H1 (cell line): ENCODE measurements at regions not wholly inside any gene's neighbourhood (a gene's known extent, or its start where the extent isn't known, plus 50 kb on each side); places are given as distances from the start of the nearest gene placed in this dataset.
A peak's percentile ranks its signal among the peaks of the same experiment; 100 is the strongest.

Experiments used
- CTCF ChIA-PET: fragments of 300-600 bp; sonication (Branson Sonifier 250); formaldehyde crosslinking; loops from one replicate; lab custom pipeline; 2021; ENCODE audit not compliant: partially characterized antibody; lab: Charles Lee
- POLR2A ChIA-PET: fragments of 300-600 bp; sonication (Branson Sonifier 250); formaldehyde crosslinking; loops from one replicate; lab custom pipeline; 2021; ENCODE audit warnings: inconsistent platforms; ENCODE audit not compliant: partially characterized antibody; lab: Charles Lee
- DNase-seq, 2 experiments: peaks; one replicate each; pipeline versions ENCODE4 v3.0.0 to v3.0.0-alpha.2; 2010 to 2022; ENCODE audit warnings: low spot score in 2 of 2, low read depth in 1 of 2, mixed read lengths in 1 of 2
- FAIRE-seq: peaks from 2 replicates; lab custom pipeline; 2011; peaks lifted over from hg19 to GRCh38; lab: Jason Lieb, UNC
- H2AFZ ChIP-seq: 2 replicates; pipeline ENCODE4 v1.8.1; 2012; ENCODE audit warnings: low read length, inconsistent platforms
- H2AK5ac ChIP-seq: 2 replicates; pipeline ENCODE4 v1.6.1; 2013; ENCODE audit warnings: low read depth, low read length
- H2BK120ac ChIP-seq: replicated peaks from 2 replicates; pipeline ENCODE3; 2013; ENCODE audit warnings: low read depth, low read length, inconsistent platforms
- H2BK12ac ChIP-seq: 2 replicates; pipeline ENCODE4 v1.6.1; 2013; ENCODE audit warnings: low read depth, low read length
- H2BK15ac ChIP-seq: 2 replicates; pipeline ENCODE4 v1.6.1; 2013; ENCODE audit warnings: low read length
- H2BK20ac ChIP-seq: 2 replicates; pipeline ENCODE4 v1.6.1; 2013; ENCODE audit warnings: low read length
- H2BK5ac ChIP-seq: 2 replicates; pipeline ENCODE4 v1.6.1; 2013; ENCODE audit warnings: low read depth, low read length
- H3K14ac ChIP-seq: 2 replicates; pipeline ENCODE4 v1.6.1; 2013; ENCODE audit warnings: inconsistent platforms; ENCODE audit not compliant: insufficient read length
- H3K18ac ChIP-seq: 2 replicates; pipeline ENCODE4 v1.6.1; 2013; ENCODE audit warnings: low read length; ENCODE audit errors: extremely low read depth
- H3K23ac ChIP-seq: 2 replicates; pipeline ENCODE4 v1.6.1; 2013; ENCODE audit warnings: inconsistent platforms; ENCODE audit not compliant: insufficient read length
- H3K23me2 ChIP-seq: 2 replicates; pipeline ENCODE4 v1.6.1; 2013; ENCODE audit warnings: low read depth, low read length
- H3K27ac ChIP-seq: 2 replicates; pipeline ENCODE4 v1.6.1; 2011; ENCODE audit warnings: low read depth, low read length, inconsistent platforms
- H3K27me3 ChIP-seq, 4 experiments: replicated peaks in 1 of 4; 1 replicate in 1 of 4; 2 replicates in 3 of 4; pipeline versions ENCODE4 v1.6.1 to v1.8.1; 2011 to 2013; ENCODE audit warnings: low read length in 3 of 4, mild to moderate bottlenecking in 3 of 4, inconsistent platforms in 2 of 4, mixed read lengths in 2 of 4, moderate library complexity in 1 of 4; ENCODE audit not compliant: control insufficient read depth in 3 of 4, insufficient read depth in 3 of 4; ENCODE audit errors: extremely low read depth in 1 of 4
- H3K36me3 ChIP-seq, 4 experiments: 2 replicates each; pipeline versions ENCODE4 v1.6.1 to v1.8.1; 2011 to 2013; ENCODE audit warnings: mild to moderate bottlenecking in 4 of 4, low read length in 3 of 4, moderate library complexity in 2 of 4, control low read depth in 1 of 4, inconsistent platforms in 1 of 4; ENCODE audit not compliant: insufficient read depth in 4 of 4, control insufficient read depth in 2 of 4
- H3K4ac ChIP-seq: replicated peaks from 2 replicates; pipeline ENCODE3; 2013; ENCODE audit warnings: low read length, low read depth, mixed read lengths, inconsistent platforms; ENCODE audit not compliant: insufficient read length
- H3K4me1 ChIP-seq, 4 experiments: replicated peaks in 1 of 4; 1 replicate in 1 of 4; 2 replicates in 3 of 4; pipeline versions ENCODE4 v1.6.1 to v1.8.1; 2011 to 2013; ENCODE audit warnings: low read length in 3 of 4, inconsistent platforms in 2 of 4, mixed read lengths in 1 of 4; ENCODE audit not compliant: insufficient read depth in 4 of 4, control insufficient read depth in 3 of 4
- H3K4me2 ChIP-seq, 2 experiments: 2 replicates each; pipeline versions ENCODE4 v1.6.1 to v1.8.1; 2011 to 2013; ENCODE audit warnings: low read depth in 2 of 2, low read length in 2 of 2, control low read depth in 1 of 2, inconsistent platforms in 1 of 2, mild to moderate bottlenecking in 1 of 2; ENCODE audit not compliant: insufficient read depth in 1 of 2
- H3K4me3 ChIP-seq, 4 experiments: fragments of 200-600, 300-600 bp in 1 of 4; sonication (generic), shearing (Covaris generic), sonication (Bioruptor Twin) in 1 of 4; 2 replicates each; pipeline versions ENCODE4 v1.5.1 to v1.8.1; 2011 to 2016; ENCODE audit warnings: low read length in 4 of 4, low read depth in 3 of 4, control low read depth in 2 of 4, inconsistent platforms in 2 of 4, mild to moderate bottlenecking in 2 of 4, mixed read lengths in 1 of 4, moderate library complexity in 1 of 4; ENCODE audit not compliant: insufficient read depth in 2 of 4; ENCODE audit errors: extremely low read depth in 1 of 4
- H3K56ac ChIP-seq: replicated peaks from 2 replicates; pipeline ENCODE3; 2013; ENCODE audit warnings: low read depth, mild to moderate bottlenecking, mixed read lengths, low read length, inconsistent platforms; ENCODE audit not compliant: insufficient read length
- H3K79me1 ChIP-seq: 2 replicates; pipeline ENCODE4 v1.6.1; 2013; ENCODE audit warnings: low read depth, low read length, control low read depth
- H3K79me2 ChIP-seq, 2 experiments: 2 replicates each; pipeline versions ENCODE4 v1.6.1 to v1.8.1; 2012 to 2013; ENCODE audit warnings: low read length in 2 of 2, mild to moderate bottlenecking in 2 of 2, inconsistent platforms in 1 of 2; ENCODE audit not compliant: insufficient read depth in 2 of 2, control insufficient read depth in 1 of 2
- H3K9ac ChIP-seq, 4 experiments: replicated peaks in 1 of 4; 1 replicate in 1 of 4; 2 replicates in 3 of 4; pipeline versions ENCODE4 v1.6.1 to v1.8.1; 2011 to 2013; ENCODE audit warnings: low read depth in 3 of 4, low read length in 3 of 4, control low read depth in 2 of 4, mild to moderate bottlenecking in 2 of 4, moderate library complexity in 2 of 4, inconsistent platforms in 1 of 4; ENCODE audit errors: extremely low read depth in 1 of 4
- H3K9me3 ChIP-seq, 2 experiments: 2 replicates each; pipeline versions ENCODE4 v1.6.1 to v1.8.1; 2012 to 2013; ENCODE audit warnings: mild to moderate bottlenecking in 2 of 2, moderate library complexity in 2 of 2, control low read depth in 1 of 2, inconsistent platforms in 1 of 2, low read depth in 1 of 2, low read length in 1 of 2, mixed read lengths in 1 of 2; ENCODE audit not compliant: insufficient read depth in 2 of 2
- H4K20me1 ChIP-seq, 2 experiments: replicated peaks in 1 of 2; 2 replicates each; pipeline versions ENCODE3 to v1.8.1; 2011 to 2013; ENCODE audit warnings: inconsistent platforms in 2 of 2, low read length in 2 of 2, mild to moderate bottlenecking in 1 of 2; ENCODE audit not compliant: insufficient read depth in 2 of 2, control insufficient read depth in 1 of 2
- H4K5ac ChIP-seq: 2 replicates; pipeline ENCODE4 v1.6.1; 2013; ENCODE audit warnings: low read length, low read depth, mixed read lengths, inconsistent platforms; ENCODE audit not compliant: insufficient read length
- H4K8ac ChIP-seq: 2 replicates; pipeline ENCODE4 v1.8.0; 2013; ENCODE audit warnings: mild to moderate bottlenecking, moderate library complexity, low read length, inconsistent platforms; ENCODE audit not compliant: insufficient read depth; ENCODE audit errors: extremely low read depth
- H4K91ac ChIP-seq: replicated peaks from 2 replicates; pipeline ENCODE3; 2013; ENCODE audit warnings: low read length, mixed read lengths, inconsistent platforms; ENCODE audit not compliant: insufficient read length
- ASH2L ChIP-seq: fragments of 200-600, 300-600 bp; sonication (generic); IDR thresholded peaks from one replicate; pipeline ENCODE4 v1.7.1; 2017; ENCODE audit warnings: low read length
- CBX5 ChIP-seq: fragments of 300-800, 300-1000 bp; sonication (generic); IDR thresholded peaks from 2 replicates; pipeline ENCODE4 v1.7.1; 2016; ENCODE audit warnings: antibody characterized with exemption, low read length, low read depth
- GTF2F1 ChIP-seq: IDR thresholded peaks from 2 replicates; pipeline ENCODE4 v1.6.1; 2012; ENCODE audit warnings: low read depth, low read length, improper control_type of control experiment, borderline replicate concordance
- KDM4A ChIP-seq: IDR thresholded peaks from one replicate; pipeline ENCODE4 v1.7.1; 2012; ENCODE audit warnings: low read depth, mild to moderate bottlenecking, moderate library complexity, low read length, inconsistent platforms; ENCODE audit not compliant: severe bottlenecking
- RAD21 ChIP-seq, 2 experiments: IDR thresholded peaks in 1 of 2; conservative IDR thresholded peaks in 1 of 2; 2 replicates each; pipeline ENCODE4 v1.6.1; 2011; ENCODE audit warnings: low read depth in 2 of 2, low read length in 2 of 2, improper control_type of control experiment in 1 of 2, inconsistent platforms in 1 of 2, mild to moderate bottlenecking in 1 of 2, moderate library complexity in 1 of 2
- SAP30 ChIP-seq: fragments of 300-600 bp; sonication (generic); IDR thresholded peaks from 2 replicates; pipeline ENCODE4 v1.7.1; 2012; ENCODE audit warnings: low read length, moderate library complexity, mild to moderate bottlenecking, inconsistent platforms; ENCODE audit not compliant: insufficient read depth, insufficient replicate concordance
- SIX5 ChIP-seq: IDR thresholded peaks from 2 replicates; pipeline ENCODE4 v1.6.1; 2011; ENCODE audit warnings: mild to moderate bottlenecking, low read depth, low read length
- TAF1 ChIP-seq: IDR thresholded peaks from 2 replicates; pipeline ENCODE4 v1.6.1; 2011; ENCODE audit warnings: mild to moderate bottlenecking, low read depth, low read length
- USF2 ChIP-seq: IDR thresholded peaks from 2 replicates; pipeline ENCODE4 v1.6.1; 2011; ENCODE audit warnings: low read length, improper control_type of control experiment
- YY1 ChIP-seq: IDR thresholded peaks from 2 replicates; pipeline ENCODE4 v1.6.1; 2011; ENCODE audit warnings: low read depth, mild to moderate bottlenecking, low read length
- WGBS, 2 experiments: shearing (Covaris generic) in 1 of 2; methylation state at CpG; one replicate each; pipeline versions ENCODE4 v1.1.6 to v1.1.7; 2013 to 2015; ENCODE audit warnings: low lambda C conversion rate in 2 of 2, mixed read lengths in 2 of 2, inconsistent platforms in 1 of 2, low coverage in 1 of 2, missing lambda C conversion rate in 1 of 2; ENCODE audit not compliant: insufficient replicate concordance in 2 of 2, insufficient coverage in 1 of 2, insufficient read length in 1 of 2; ENCODE audit errors: extremely low coverage in 1 of 2, missing lambda C conversion rate in 1 of 2; 5-methylcytosine and 5-hydroxymethylcytosine counted together

DNA sequence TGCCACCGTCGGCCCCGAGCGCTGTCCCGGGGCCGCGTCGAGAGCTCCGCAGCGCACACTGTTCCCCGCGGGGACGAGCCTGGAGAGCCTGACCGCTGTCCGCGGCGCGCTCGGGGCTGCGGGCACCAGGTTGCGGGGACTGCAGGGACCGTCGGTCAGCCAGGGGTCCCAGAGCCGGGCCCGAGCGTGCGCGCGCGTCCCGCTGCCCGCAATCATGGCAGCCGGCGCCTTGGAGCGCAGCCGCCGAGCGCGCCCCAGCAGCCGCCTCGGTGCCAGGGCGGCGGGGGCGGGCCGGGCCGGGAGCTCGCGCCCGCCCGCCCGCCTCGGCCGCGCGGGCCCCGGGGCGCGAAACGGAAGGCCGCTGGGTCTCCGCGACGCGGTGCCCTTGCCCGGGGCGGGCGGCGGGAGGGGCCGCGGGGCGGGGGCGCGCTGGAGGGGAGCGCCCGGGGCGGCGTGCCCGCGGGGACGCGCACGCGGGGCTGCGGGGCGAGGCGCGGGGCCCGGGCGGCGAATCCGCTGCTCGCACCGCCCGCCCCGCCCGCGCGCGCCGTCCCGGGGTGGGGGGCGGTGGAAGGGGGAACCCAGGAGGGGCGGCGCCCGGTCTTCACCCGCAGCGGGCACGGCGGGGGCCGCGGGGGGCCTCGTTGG lies 79.4 kb upstream of the PPARA start:
- H3K9ac ChIP-seq, result peak overlapping the region in 3 of 4 experiments; percentile 20 to 71 (median 45); a peak in 5 of 7 replicates
- peaks cover 0 to 36% of the 10 kb centered on the region in 2 experiments; a peak in 3 of 4 replicates for H3K79me2 ChIP-seq
- ChIA-PET CTCF (no interaction called here), POLR2A (interaction anchor here (1.2 to 1.7 kb wide), 3 partner anchors 10 to 64 kb away, joined by 3 to 8 read pairs (median 4); no protein-coding TSS in a partner anchor)
- H3K4ac ChIP-seq, result peak overlapping the region; percentile 50
- FAIRE-seq, result no peak
- peak overlapping the region; percentile 40 for H4K5ac ChIP-seq
- no peak for DNase-seq
- peaks cover 0 to 33% (median 22%) of the 10 kb centered on the region in 4 experiments; a peak in 6 of 7 replicates for H3K4me1 ChIP-seq
- H4K8ac ChIP-seq, result peak overlapping the region; percentile 83
- no peak overlapping the region for H2BK120ac ChIP-seq
- H4K91ac ChIP-seq, result no peak overlapping the region
- WGBS, 2 experiments, result no CpG with 5 or more reads among the region's 112 CpGs
- no peak overlapping the region for H2AK5ac ChIP-seq
- no peaks in the 10 kb centered on the region; a peak in 1 of 8 replicates for H3K36me3 ChIP-seq
- H3K27me3 ChIP-seq, result peaks cover 8 to 48% (median 35%) of the 10 kb centered on the region in 4 experiments
- peaks cover 0 to 1% of the 10 kb centered on the region in 2 experiments for H4K20me1 ChIP-seq
- no peak overlapping the region for H2AFZ ChIP-seq
- H2BK5ac ChIP-seq, result peak overlapping the region; percentile 24; the same call in 1 of the 2 replicates
- H3K14ac ChIP-seq, result no peak overlapping the region
- no peak overlapping the region for H2BK20ac ChIP-seq
- H3K23me2 ChIP-seq, result peaks cover 15% of the 10 kb centered on the region; the same call in 1 of the 2 replicates
- no peak overlapping the region for H2BK12ac ChIP-seq
- H3K4me2 ChIP-seq, result peak overlapping the region; percentile 80 to 94
- no peak overlapping the region for H3K27ac ChIP-seq
- H3K56ac ChIP-seq, result no peak overlapping the region
- no peak overlapping the region for H3K23ac ChIP-seq
- no peak overlapping the region; the same call in 1 of the 2 replicates for H3K18ac ChIP-seq
- H3K9me3 ChIP-seq, result no peaks in the 10 kb centered on the region
- peaks cover 5% of the 10 kb centered on the region; the same call in 1 of the 2 replicates for H3K79me1 ChIP-seq
- H2BK15ac ChIP-seq, result no peak overlapping the region
- H3K4me3 ChIP-seq, result peak overlapping the region; percentile 47 to 84 (median 68)
- no peak for TF ChIP-seq ASH2L
- TF ChIP-seq USF2, result no peak
- TF ChIP-seq SAP30, result no peak
- no peak for TF ChIP-seq SIX5
- TF ChIP-seq CBX5, result no peak
- peak; percentile 77 for TF ChIP-seq KDM4A
- no peak for TF ChIP-seq GTF2F1
- peak; percentile 61; the same call in 1 of the 2 replicates for TF ChIP-seq YY1
- TF ChIP-seq RAD21 (IDR thresholded peaks at IDR 0.05 in 1 of 2, conservative IDR thresholded peaks at IDR 0.05 in 1 of 2; ENCODE audit: low read depth in 2 of 2, low read length in 2 of 2), result no peak
- TF ChIP-seq TAF1, result 0 out of 2 replicates have a peak, but pooled peaks have one; percentile 3
